ENCODE measurements at regions not wholly inside any gene's neighbourhood (a gene's known extent, or its start where the extent isn't known, plus 50 kb on each side); places are given as distances from the start of the nearest gene placed in this dataset.

- H3K36me3 Mint-ChIP-seq (ENCODE audit: low read depth) = peaks cover 14% of the 10 kb centered on the region
- no peak overlapping the region for H3K27ac Mint-ChIP-seq
- H3K27me3 Mint-ChIP-seq (ENCODE audit: low read depth) = peaks cover 5% of the 10 kb centered on the region
- H3K4me1 Mint-ChIP-seq (ENCODE audit: low read depth) = peaks cover 24% of the 10 kb centered on the region
- no peak for DNase-seq (ENCODE audit: low spot score)
- no peak overlapping the region for H3K4me3 Mint-ChIP-seq
- peaks cover 24% of the 10 kb centered on the region for H3K9me3 Mint-ChIP-seq
These were observed 105.2 kb upstream of the MAN1A1 start for GRCh38 chr6:119454714-119455113.

GRCh38 chr6:119453242-119454200, 104.0 kb upstream of the MAN1A1 start:
- Mint-ChIP-seq H3K27me3 (ENCODE audit: low read depth) (peaks cover 5% of the 10 kb centered on the region), H3K4me3 (no peak overlapping the region), H3K4me1 (ENCODE audit: low read depth) (peaks cover 17% of the 10 kb centered on the region), H3K9me3 (peaks cover 15% of the 10 kb centered on the region), H3K27ac (no peak overlapping the region), H3K36me3 (ENCODE audit: low read depth) (peaks cover 7% of the 10 kb centered on the region)
- DNase-seq (ENCODE audit: low spot score) = no peak

GRCh38 chr6:119449331-119450156, 100.0 kb upstream of the MAN1A1 start:
- no peak overlapping the region for H3K4me3 Mint-ChIP-seq
- DNase-seq (ENCODE audit: low spot score) = no peak

GRCh38 chr6:119447921-119448320, 98.4 kb upstream of the MAN1A1 start:
- H3K4me1 Mint-ChIP-seq (ENCODE audit: low read depth) = peaks cover 37% of the 10 kb centered on the region
- H3K27ac Mint-ChIP-seq = no peak overlapping the region
- H3K36me3 Mint-ChIP-seq (ENCODE audit: low read depth) = peaks cover 14% of the 10 kb centered on the region
- no peaks in the 10 kb centered on the region for H3K27me3 Mint-ChIP-seq (ENCODE audit: low read depth)
- no peak overlapping the region for H3K4me3 Mint-ChIP-seq
- H3K9me3 Mint-ChIP-seq = peaks cover 26% of the 10 kb centered on the region
- DNase-seq (ENCODE audit: low spot score) = no peak

More at GRCh38 chr6:119449331-119450156, 100.0 kb upstream of the MAN1A1 start:
- Mint-ChIP-seq H3K27ac (no peak overlapping the region), H3K9me3 (peaks cover 18% of the 10 kb centered on the region), H3K4me1 (ENCODE audit: low read depth) (peaks cover 30% of the 10 kb centered on the region), H3K27me3 (ENCODE audit: low read depth) (no peaks in the 10 kb centered on the region), H3K36me3 (ENCODE audit: low read depth) (peaks cover 9% of the 10 kb centered on the region)

- Mint-ChIP-seq H3K9me3 (peaks cover 26% of the 10 kb centered on the region), H3K27ac (no peak overlapping the region), H3K27me3 (ENCODE audit: low read depth) (no peaks in the 10 kb centered on the region), H3K36me3 (ENCODE audit: low read depth) (peaks cover 20% of the 10 kb centered on the region), H3K4me3 (no peak overlapping the region), H3K4me1 (ENCODE audit: low read depth) (peaks cover 42% of the 10 kb centered on the region)
- no peak for DNase-seq (ENCODE audit: low spot score)
These were observed 97.0 kb upstream of the MAN1A1 start for GRCh38 chr6:119446609-119447008.

- Mint-ChIP-seq H3K4me1 (ENCODE audit: low read depth) (peaks cover 42% of the 10 kb centered on the region), H3K27ac (peak overlapping the region; percentile 6), H3K9me3 (peaks cover 26% of the 10 kb centered on the region), H3K4me3 (no peak overlapping the region), H3K27me3 (ENCODE audit: low read depth) (no peaks in the 10 kb centered on the region), H3K36me3 (ENCODE audit: low read depth) (peaks cover 20% of the 10 kb centered on the region)
- DNase-seq (ENCODE audit: low spot score) = no peak
These were observed 96.6 kb upstream of the MAN1A1 start for GRCh38 chr6:119446115-119446554.

- Mint-ChIP-seq H3K4me1 (ENCODE audit: low read depth) (peaks cover 42% of the 10 kb centered on the region), H3K27ac (peak overlapping the region; percentile 5), H3K9me3 (peaks cover 21% of the 10 kb centered on the region), H3K27me3 (ENCODE audit: low read depth) (no peaks in the 10 kb centered on the region), H3K36me3 (ENCODE audit: low read depth) (peaks cover 20% of the 10 kb centered on the region), H3K4me3 (no peak overlapping the region)
- no peak for DNase-seq (ENCODE audit: low spot score)
These were observed 96.1 kb upstream of the MAN1A1 start for GRCh38 chr6:119445666-119446065.

GRCh38 chr6:119444642-119445557, 95.3 kb upstream of the MAN1A1 start:
- Mint-ChIP-seq H3K36me3 (ENCODE audit: low read depth) (peaks cover 20% of the 10 kb centered on the region), H3K27me3 (ENCODE audit: low read depth) (peaks cover 3% of the 10 kb centered on the region), H3K4me3 (peak overlapping the region; percentile 0), H3K9me3 (peaks cover 21% of the 10 kb centered on the region), H3K27ac (peak overlapping the region; percentile 29), H3K4me1 (ENCODE audit: low read depth) (peaks cover 41% of the 10 kb centered on the region)
- DNase-seq (ENCODE audit: low spot score) = no peak

GRCh38 chr6:119443993-119444641, 94.6 kb upstream of the MAN1A1 start:
- Mint-ChIP-seq H3K4me3 (peak overlapping the region; percentile 0), H3K36me3 (ENCODE audit: low read depth) (peaks cover 20% of the 10 kb centered on the region), H3K27me3 (ENCODE audit: low read depth) (peaks cover 4% of the 10 kb centered on the region), H3K27ac (peak overlapping the region; percentile 29), H3K9me3 (peaks cover 21% of the 10 kb centered on the region), H3K4me1 (ENCODE audit: low read depth) (peaks cover 41% of the 10 kb centered on the region)
- DNase-seq (ENCODE audit: low spot score) = no peak

- peaks cover 38% of the 10 kb centered on the region for H3K4me1 Mint-ChIP-seq (ENCODE audit: low read depth)
- DNase-seq (ENCODE audit: low spot score) = no peak
- H3K27me3 Mint-ChIP-seq (ENCODE audit: low read depth) = peaks cover 4% of the 10 kb centered on the region
- H3K9me3 Mint-ChIP-seq = peaks cover 21% of the 10 kb centered on the region
- H3K4me3 Mint-ChIP-seq = peak overlapping the region; percentile 10
- H3K36me3 Mint-ChIP-seq (ENCODE audit: low read depth) = peaks cover 20% of the 10 kb centered on the region
- H3K27ac Mint-ChIP-seq = peak overlapping the region; percentile 38
These were observed 93.2 kb upstream of the MAN1A1 start for GRCh38 chr6:119442776-119443184.

GRCh38 chr6:119440953-119441352, 91.4 kb upstream of the MAN1A1 start:
- Mint-ChIP-seq H3K27ac (no peak overlapping the region), H3K36me3 (ENCODE audit: low read depth) (peaks cover 20% of the 10 kb centered on the region), H3K9me3 (peaks cover 21% of the 10 kb centered on the region)

GRCh38 chr6:119436583-119436982, 87.0 kb upstream of the MAN1A1 start:
- Mint-ChIP-seq H3K36me3 (ENCODE audit: low read depth) (no peaks in the 10 kb centered on the region), H3K9me3 (no peaks in the 10 kb centered on the region), H3K27me3 (ENCODE audit: low read depth) (peaks cover 17% of the 10 kb centered on the region), H3K4me3 (no peak overlapping the region), H3K27ac (no peak overlapping the region), H3K4me1 (ENCODE audit: low read depth) (no peaks in the 10 kb centered on the region)
- no peak for DNase-seq (ENCODE audit: low spot score)

More at GRCh38 chr6:119440953-119441352, 91.4 kb upstream of the MAN1A1 start:
- no peak for DNase-seq (ENCODE audit: low spot score)
- H3K27me3 Mint-ChIP-seq (ENCODE audit: low read depth) = peaks cover 4% of the 10 kb centered on the region
- H3K4me3 Mint-ChIP-seq = no peak overlapping the region
- peaks cover 29% of the 10 kb centered on the region for H3K4me1 Mint-ChIP-seq (ENCODE audit: low read depth)

- Mint-ChIP-seq H3K4me1 (ENCODE audit: low read depth) (no peaks in the 10 kb centered on the region), H3K36me3 (ENCODE audit: low read depth) (no peaks in the 10 kb centered on the region)
These were observed 82.2 kb upstream of the MAN1A1 start for GRCh38 chr6:119431799-119432198.

More at GRCh38 chr6:119431799-119432198, 82.2 kb upstream of the MAN1A1 start:
- DNase-seq (ENCODE audit: low spot score) = no peak
- Mint-ChIP-seq H3K4me3 (no peak overlapping the region), H3K9me3 (no peaks in the 10 kb centered on the region), H3K27me3 (ENCODE audit: low read depth) (peaks cover 17% of the 10 kb centered on the region), H3K27ac (no peak overlapping the region)
